MCF 10A (cell line): ENCODE measurements at regions not wholly inside any gene's neighbourhood (a gene's known extent, or its start where the extent isn't known, plus 50 kb on each side); places are given as distances from the start of the nearest gene placed in this dataset.

ENCODE experiments used
- BruUV-seq: library from RNA; stranded (reverse); fragments of 400-500 nt; replicated peaks from 2 replicates; lab custom pipeline; 2021; lab: Mats Ljungman, UMichigan
- CTCF ChIA-PET: fragments of 300-600 bp; sonication (Branson Sonifier 250); formaldehyde crosslinking; extraction: SDS; loops from one replicate; lab custom pipeline; 2021; ENCODE audit warnings: antibody characterized with exemption, inconsistent platforms; lab: Yijun Ruan, JAX
- POLR2A ChIA-PET: fragments of 300-600, 350-650 bp; sonication (Branson Sonifier 250); formaldehyde crosslinking; extraction: SDS; loops from one replicate; lab custom pipeline; 2020; ENCODE audit warnings: antibody characterized with exemption, inconsistent platforms; lab: Yijun Ruan, JAX
- DNase-seq: peaks from one replicate; pipeline ENCODE4 v3.0.0-alpha.2; 2018; ENCODE audit not compliant: unreplicated experiment
- H3K27ac Mint-ChIP-seq: one replicate; pipeline ENCODE4 v1.8.0; 2022; ENCODE audit warnings: mild to moderate bottlenecking, low read depth, mixed read lengths; ENCODE audit not compliant: unreplicated experiment
- H3K27me3 Mint-ChIP-seq: one replicate; pipeline ENCODE4 v1.8.0; 2022; ENCODE audit warnings: mixed read lengths; ENCODE audit not compliant: insufficient read depth, unreplicated experiment
- H3K36me3 Mint-ChIP-seq: one replicate; pipeline ENCODE4 v1.8.0; 2022; ENCODE audit warnings: mild to moderate bottlenecking, moderate library complexity, mixed read lengths; ENCODE audit not compliant: insufficient read depth, unreplicated experiment
- H3K4me1 Mint-ChIP-seq: one replicate; pipeline ENCODE4 v1.8.0; 2022; ENCODE audit warnings: mixed read lengths; ENCODE audit not compliant: insufficient read depth, unreplicated experiment
- H3K4me3 Mint-ChIP-seq: one replicate; pipeline ENCODE4 v1.8.0; 2022; ENCODE audit warnings: mild to moderate bottlenecking, moderate library complexity, mixed read lengths; ENCODE audit not compliant: unreplicated experiment
- H3K9me3 Mint-ChIP-seq: one replicate; pipeline ENCODE4 v1.8.0; 2022; ENCODE audit warnings: mixed read lengths; ENCODE audit not compliant: unreplicated experiment
- CTCF ChIP-seq: fragments of 200-600 bp; IDR thresholded peaks from one replicate; pipeline ENCODE4 v1.8.0; 2022; ENCODE audit warnings: antibody characterized with exemption, mild to moderate bottlenecking; ENCODE audit not compliant: unreplicated experiment
- intact Hi-C: fragments of 100-400 bp; cut with micrococcal nuclease; formaldehyde crosslinking; loops from 2 replicates; pipeline ENCODE4 v1.14.1; 2022

GRCh38 chr4:55013431-55013955, 111.9 kb downstream of the KDR start:
- Mint-ChIP-seq H3K9me3 (peaks cover 22% of the 10 kb centered on the region), H3K27ac (no peak overlapping the region), H3K36me3 (no peaks in the 10 kb centered on the region), H3K27me3 (no peaks in the 10 kb centered on the region), H3K4me3 (no peak overlapping the region), H3K4me1 (peaks cover 11% of the 10 kb centered on the region)
- no peak for TF ChIP-seq CTCF
- intact Hi-C loops: no loop called here
- ChIA-PET CTCF (interaction anchor here (0.5 to 0.8 kb wide), 2 partner anchors 15 to 96 kb away, joined by 3 read pairs; no protein-coding TSS in a partner anchor), POLR2A (interaction anchor here (0.7 to 1.8 kb wide), 2 partner anchors 16 to 18 kb away, joined by 3 to 7 read pairs; no protein-coding TSS in a partner anchor)
- BruUV-seq: no TSS peak
- no peak for DNase-seq

GRCh38 chr4:55012363-55013230, 112.8 kb downstream of the KDR start:
- no peak for TF ChIP-seq CTCF
- BruUV-seq: no TSS peak
- peaks cover 11% of the 10 kb centered on the region for H3K4me1 Mint-ChIP-seq
- H3K4me3 Mint-ChIP-seq: no peak overlapping the region
- H3K36me3 Mint-ChIP-seq: no peaks in the 10 kb centered on the region
- DNase-seq: no peak
- CTCF ChIA-PET: no interaction called here
- POLR2A ChIA-PET: interaction anchor here (1.3 kb wide), 1 partner anchor 24 kb away, joined by 3 read pairs; no protein-coding TSS in a partner anchor
- no peak overlapping the region for H3K27ac Mint-ChIP-seq
- intact Hi-C loops: no loop called here
- no peaks in the 10 kb centered on the region for H3K27me3 Mint-ChIP-seq
- H3K9me3 Mint-ChIP-seq: peaks cover 22% of the 10 kb centered on the region

GRCh38 chr4:55011761-55012160, 113.6 kb downstream of the KDR start:
- ChIA-PET POLR2A (interaction anchor here (1.3 kb wide), 1 partner anchor 25 kb away, joined by 3 read pairs; no protein-coding TSS in a partner anchor), CTCF (interaction anchor here (0.8 to 1.3 kb wide), 2 partner anchors 41 to 309 kb away, joined by 3 to 4 read pairs; no protein-coding TSS in a partner anchor)
- TF ChIP-seq CTCF: no peak
- peaks cover 22% of the 10 kb centered on the region for H3K9me3 Mint-ChIP-seq
- no peak for DNase-seq
- no peak overlapping the region for H3K27ac Mint-ChIP-seq
- no peaks in the 10 kb centered on the region for H3K27me3 Mint-ChIP-seq
- no peaks in the 10 kb centered on the region for H3K36me3 Mint-ChIP-seq
- no peak overlapping the region for H3K4me3 Mint-ChIP-seq
- peaks cover 11% of the 10 kb centered on the region for H3K4me1 Mint-ChIP-seq
- BruUV-seq: no TSS peak
- intact Hi-C loops: no loop called here

GRCh38 chr4:55010550-55010949, 114.8 kb downstream of the KDR start:
- no TSS peak for BruUV-seq
- CTCF ChIA-PET: interaction anchor here (0.5 to 1.4 kb wide), 3 partner anchors 9 to 39 kb away, joined by 5 to 9 read pairs (median 7); no protein-coding TSS in a partner anchor
- POLR2A ChIA-PET: interaction anchor here (1.1 kb wide), 1 partner anchor 11 kb away, joined by 3 read pairs; no protein-coding TSS in a partner anchor
- no peak for DNase-seq
- peaks cover 19% of the 10 kb centered on the region for H3K9me3 Mint-ChIP-seq
- no peak overlapping the region for H3K27ac Mint-ChIP-seq
- TF ChIP-seq CTCF: no peak
- intact Hi-C loops: no loop called here
- H3K4me3 Mint-ChIP-seq: no peak overlapping the region
- no peaks in the 10 kb centered on the region for H3K36me3 Mint-ChIP-seq
- no peaks in the 10 kb centered on the region for H3K27me3 Mint-ChIP-seq
- H3K4me1 Mint-ChIP-seq: peaks cover 4% of the 10 kb centered on the region
